Transverse colon (tissue), 4 donors: ENCODE measurements at regions not wholly inside any gene's neighbourhood (a gene's known extent, or its start where the extent isn't known, plus 50 kb on each side); places are given as distances from the start of the nearest gene placed in this dataset.
"Not testable (repeated sequence)": the region's sequence is repeated elsewhere in the genome, so short reads cannot be mapped to it uniquely, and the experiment has no call there.

Experiments used
- DNase-seq: peaks from one replicate; pipeline ENCODE4 v3.0.0-alpha.2; 2019
- H3K27ac ChIP-seq, 4 donors: fragments of 200-600 bp; sonication (generic); 2 replicates each; pipeline ENCODE4 v1.5.1; 2016 to 2018; ENCODE audit warnings: inconsistent platforms in 4 of 4
- H3K27me3 ChIP-seq: fragments of 200-600 bp; sonication (generic); 2 replicates; pipeline ENCODE4 v1.5.1; 2017; ENCODE audit warnings: inconsistent platforms
- H3K36me3 ChIP-seq, 4 donors: fragments of 200-600 bp; sonication (generic); 2 replicates each; pipeline ENCODE4 v1.5.1; 2017 to 2019; ENCODE audit warnings: inconsistent platforms in 4 of 4
- H3K4me1 ChIP-seq, 4 donors: fragments of 200-600 bp; sonication (generic); 2 replicates each; pipeline ENCODE4 v1.5.1; 2017 to 2020; ENCODE audit warnings: inconsistent platforms in 4 of 4
- H3K4me3 ChIP-seq, 4 donors: fragments of 200-600 bp; sonication (generic); 1 replicate in 1 of 4; 2 replicates in 3 of 4; pipeline versions ENCODE4 v1.5.1 to v1.6.1; 2017 to 2019; ENCODE audit warnings: inconsistent platforms in 4 of 4
- H3K9me3 ChIP-seq, 2 donors: fragments of 200-600 bp; sonication (generic); 2 replicates each; pipeline ENCODE4 v1.5.1; 2017 to 2019; ENCODE audit warnings: inconsistent platforms in 2 of 2
- EP300 ChIP-seq: sonication (generic); formaldehyde crosslinking; IDR thresholded peaks from one replicate; pipeline ENCODE4 v1.6.1; 2017; ENCODE audit warnings: antibody characterized with exemption, low read depth
- POLR2A ChIP-seq: fragments of 450-650 bp; IDR thresholded peaks from one replicate; pipeline ENCODE4 v1.6.1; 2016; ENCODE audit warnings: antibody characterized with exemption, mild to moderate bottlenecking, moderate library complexity
- POLR2AphosphoS5 ChIP-seq, 3 donors: sonication (generic); formaldehyde crosslinking; IDR thresholded peaks; one replicate each; pipeline ENCODE4 v1.6.1; 2016; ENCODE audit warnings: antibody characterized with exemption in 3 of 3
- WGBS, 2 donors: methylation state at CpG; one replicate each; pipeline ENCODE4 v1.1.5; 2018; ENCODE audit warnings: low coverage in 1 of 2; 5-methylcytosine and 5-hydroxymethylcytosine counted together
- in situ Hi-C, 4 donors: fragments of 200-750 bp; cut with MboI; loops; one replicate each; pipeline versions ENCODE4 v1.15.0 to v1.15.1; 2017; ENCODE audit warnings: low sequenced_read_pairs in 3 of 4, low pct_ligation_motif_present in 1 of 4, low pct_unique_long_range_greater_than_20kb in 1 of 4
- intact Hi-C: fragments of 100-400 bp; cut with DNase I; formaldehyde crosslinking; loops from one replicate; pipeline ENCODE4 v1.15.1; 2023; ENCODE audit warnings: low total_unique reads
- TF ChIP-seq, protein P1 (sequence below), 5 experiments: fragments of 200-600 bp in 3 of 5; fragments of 450-650 bp in 2 of 5; sonication (generic) in 3 of 5; IDR thresholded peaks; 1 replicate in 2 of 5; 2 replicates in 3 of 5; pipeline ENCODE4 v1.5.1; 2016 to 2017; ENCODE audit warnings: antibody characterized with exemption in 5 of 5, inconsistent platforms in 3 of 5, mild to moderate bottlenecking in 2 of 5, moderate library complexity in 1 of 5

DNA sequence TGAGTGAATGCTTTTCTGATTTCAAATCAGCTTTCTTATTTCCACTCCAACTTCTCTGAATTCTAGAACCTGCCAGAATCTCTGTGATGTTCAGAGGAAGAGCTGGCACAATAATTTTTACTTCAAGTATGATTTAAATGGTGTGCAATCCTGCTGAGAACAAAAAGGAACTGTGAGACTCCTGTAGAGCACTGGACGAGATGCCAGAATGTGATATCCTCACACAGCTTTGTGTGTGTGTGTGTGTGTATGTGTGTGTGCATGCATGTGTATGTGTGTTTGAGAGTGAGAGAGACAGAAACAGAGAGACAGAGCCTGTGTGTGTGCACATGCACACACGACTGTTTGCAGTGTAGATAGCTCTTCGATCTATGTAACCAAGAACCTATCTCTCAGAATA, 713.6 kb upstream of the ZP4 start:
- intact Hi-C loops, result no loop called here
- in situ Hi-C loops, result no loop called here
- H3K4me1 ChIP-seq, result no peaks in the 10 kb centered on the region
- TF ChIP-seq POLR2AphosphoS5 (IDR thresholded peaks at IDR 0.05), result no peak
- TF ChIP-seq, protein P1, sequence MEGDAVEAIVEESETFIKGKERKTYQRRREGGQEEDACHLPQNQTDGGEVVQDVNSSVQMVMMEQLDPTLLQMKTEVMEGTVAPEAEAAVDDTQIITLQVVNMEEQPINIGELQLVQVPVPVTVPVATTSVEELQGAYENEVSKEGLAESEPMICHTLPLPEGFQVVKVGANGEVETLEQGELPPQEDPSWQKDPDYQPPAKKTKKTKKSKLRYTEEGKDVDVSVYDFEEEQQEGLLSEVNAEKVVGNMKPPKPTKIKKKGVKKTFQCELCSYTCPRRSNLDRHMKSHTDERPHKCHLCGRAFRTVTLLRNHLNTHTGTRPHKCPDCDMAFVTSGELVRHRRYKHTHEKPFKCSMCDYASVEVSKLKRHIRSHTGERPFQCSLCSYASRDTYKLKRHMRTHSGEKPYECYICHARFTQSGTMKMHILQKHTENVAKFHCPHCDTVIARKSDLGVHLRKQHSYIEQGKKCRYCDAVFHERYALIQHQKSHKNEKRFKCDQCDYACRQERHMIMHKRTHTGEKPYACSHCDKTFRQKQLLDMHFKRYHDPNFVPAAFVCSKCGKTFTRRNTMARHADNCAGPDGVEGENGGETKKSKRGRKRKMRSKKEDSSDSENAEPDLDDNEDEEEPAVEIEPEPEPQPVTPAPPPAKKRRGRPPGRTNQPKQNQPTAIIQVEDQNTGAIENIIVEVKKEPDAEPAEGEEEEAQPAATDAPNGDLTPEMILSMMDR (IDR thresholded peaks at IDR 0.05), result no peak
- no peak for TF ChIP-seq POLR2A
- no peak for TF ChIP-seq EP300
- no peak overlapping the region for H3K27ac ChIP-seq
- no peaks in the 10 kb centered on the region for H3K27me3 ChIP-seq
- H3K36me3 ChIP-seq, result no peaks in the 10 kb centered on the region
- H3K4me3 ChIP-seq, result no peak overlapping the region
- DNase-seq, result no peak
- WGBS, 2 donors, result 79 to 92% methylated on average over 3 of the region's 3 CpGs
- no peaks in the 10 kb centered on the region for H3K9me3 ChIP-seq

DNA sequence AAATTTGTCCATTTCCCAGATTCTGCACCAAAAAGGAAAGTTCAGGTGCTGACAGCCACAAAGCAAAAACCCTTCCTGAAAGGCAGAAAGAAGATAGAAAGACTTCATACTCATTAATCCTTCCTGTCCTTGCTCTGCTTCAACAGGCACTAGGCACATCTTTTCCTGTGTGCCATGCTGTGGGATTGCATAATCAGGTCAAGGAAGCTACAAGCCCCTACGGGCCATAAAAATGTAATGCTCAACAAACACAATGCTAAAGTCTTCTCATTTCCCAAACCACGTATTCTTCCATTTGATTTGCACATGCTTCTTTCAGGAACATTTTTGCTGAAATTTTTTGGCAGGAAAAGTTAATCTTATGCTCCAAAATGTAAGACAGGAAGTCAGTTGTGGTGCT, 710.9 kb upstream of the ZP4 start:
- H3K4me3 ChIP-seq, DNase-seq, H3K27me3 ChIP-seq, H3K4me1 ChIP-seq, H3K36me3 ChIP-seq, intact Hi-C loops, H3K27ac ChIP-seq, H3K9me3 ChIP-seq, in situ Hi-C loops: not testable (repeated sequence)
- 23 to 42% methylated on average over 2 of the region's 2 CpGs for WGBS, 2 donors

DNA sequence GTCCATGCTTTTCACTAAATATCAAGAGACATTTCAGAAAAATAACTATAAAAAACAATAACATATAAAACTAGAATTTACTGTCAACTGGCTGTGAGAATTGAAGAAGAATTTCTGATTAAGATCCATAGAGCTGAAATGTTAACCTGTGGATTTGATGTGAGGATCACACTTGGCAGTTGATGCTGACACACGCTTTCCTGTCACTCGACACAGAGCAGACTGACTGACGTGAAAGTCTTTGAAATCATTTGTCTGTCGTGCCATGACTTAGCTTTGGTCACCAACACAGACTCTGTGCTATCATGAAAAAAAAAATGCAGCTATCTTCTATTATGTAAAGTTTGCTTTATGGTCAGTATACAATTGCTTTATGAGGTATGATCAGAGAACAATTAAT, 706.0 kb upstream of the ZP4 start:
- in situ Hi-C loops, result no loop called here
- 75 to 82% methylated on average over 4 of the region's 4 CpGs for WGBS, 2 donors
- TF ChIP-seq, protein P1 (IDR thresholded peaks at IDR 0.05), result no peak
- TF ChIP-seq EP300, result no peak
- no peak for TF ChIP-seq POLR2AphosphoS5 (IDR thresholded peaks at IDR 0.05)
- no peak for TF ChIP-seq POLR2A

GRCh38 chr1:238592621-238593020, 701.9 kb upstream of the ZP4 start:
- WGBS, 2 donors, result 65 to 75% methylated on average over 7 of the region's 7 CpGs
- intact Hi-C loops, result no loop called here
- in situ Hi-C loops, result no loop called here
- Histone ChIP-seq H3K4me1 (no peaks in the 10 kb centered on the region), H3K27ac (no peak overlapping the region), H3K36me3 (no peaks in the 10 kb centered on the region), H3K27me3 (no peaks in the 10 kb centered on the region), H3K9me3 (no peaks in the 10 kb centered on the region), H3K4me3 (no peak overlapping the region)
- TF ChIP-seq, protein P1 (IDR thresholded peaks at IDR 0.05), result no peak
- TF ChIP-seq POLR2A (no peak), EP300 (no peak), POLR2AphosphoS5 (IDR thresholded peaks at IDR 0.05) (no peak)
- no peak for DNase-seq

More for the DNA sequence above, 706.0 kb upstream of the ZP4 start:
- Histone ChIP-seq H3K9me3 (no peaks in the 10 kb centered on the region), H3K27ac (no peak overlapping the region), H3K36me3 (no peaks in the 10 kb centered on the region), H3K27me3 (no peaks in the 10 kb centered on the region), H3K4me1 (no peaks in the 10 kb centered on the region), H3K4me3 (no peak overlapping the region)
- DNase-seq, result no peak
- intact Hi-C loops, result no loop called here

- Histone ChIP-seq H3K27me3 (no peaks in the 10 kb centered on the region), H3K27ac (no peak overlapping the region), H3K4me1 (no peaks in the 10 kb centered on the region), H3K9me3 (no peaks in the 10 kb centered on the region), H3K4me3 (no peak overlapping the region), H3K36me3 (no peaks in the 10 kb centered on the region)
- in situ Hi-C loops (no loop called here), intact Hi-C loops (no loop called here)
- TF ChIP-seq EP300 (no peak), POLR2AphosphoS5 (IDR thresholded peaks at IDR 0.05) (no peak), POLR2A (no peak)
- TF ChIP-seq, protein P1 (IDR thresholded peaks at IDR 0.05), result no peak
- no peak for DNase-seq
- WGBS, 2 donors, result 75 to 87% methylated on average over 8 to 9 of the region's 9 CpGs
Measured at GRCh38 chr1:238589843-238590435, 699.2 kb upstream of the ZP4 start.
